NCI-H460 (cell line): ENCODE measurements at regions not wholly inside any gene's neighbourhood (a gene's known extent, or its start where the extent isn't known, plus 50 kb on each side); places are given as distances from the start of the nearest gene placed in this dataset.

ENCODE experiments used
- DNase-seq: peaks from one replicate; pipeline ENCODE4 v3.0.0-alpha.2; 2016; ENCODE audit warnings: low read depth; ENCODE audit errors: extremely low read depth

DNA sequence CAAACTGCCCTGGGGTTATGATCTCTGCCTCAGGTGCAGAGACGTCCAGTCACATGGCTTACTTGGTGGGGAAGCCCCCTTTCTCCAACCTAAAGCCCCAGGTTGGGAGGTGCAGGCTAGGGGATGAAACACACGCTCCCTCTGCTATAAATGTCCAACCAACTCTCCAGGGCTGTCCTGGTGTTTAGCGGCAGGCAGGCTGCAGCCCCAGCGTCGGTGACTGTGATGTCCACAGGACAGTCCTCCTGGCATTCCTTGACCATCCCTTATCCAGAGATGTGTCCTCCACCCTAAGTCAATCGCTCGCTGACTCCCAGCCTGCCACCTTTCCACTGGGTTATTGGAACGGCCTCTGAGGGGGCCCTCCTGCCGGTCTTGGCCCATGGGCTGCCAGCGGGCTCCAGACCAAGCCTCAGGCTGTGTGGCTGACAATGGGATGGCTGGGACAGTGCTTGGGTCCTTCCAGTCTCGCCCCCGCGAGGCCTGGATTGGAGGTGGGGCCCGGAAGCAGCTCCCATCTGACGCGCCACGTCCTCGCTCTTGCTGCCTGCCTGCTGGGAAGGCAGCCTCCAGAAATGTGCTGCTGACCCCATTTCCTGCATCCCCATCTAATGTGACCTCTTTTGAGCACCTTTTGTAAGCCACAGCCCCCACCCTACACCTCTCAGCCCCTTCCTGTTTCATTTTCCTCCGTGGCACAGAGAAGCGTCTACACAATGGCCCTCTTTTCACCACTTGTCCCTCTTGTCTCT lies 60.8 kb upstream of the ADRA2C start:
- DNase-seq: no peak

DNA sequence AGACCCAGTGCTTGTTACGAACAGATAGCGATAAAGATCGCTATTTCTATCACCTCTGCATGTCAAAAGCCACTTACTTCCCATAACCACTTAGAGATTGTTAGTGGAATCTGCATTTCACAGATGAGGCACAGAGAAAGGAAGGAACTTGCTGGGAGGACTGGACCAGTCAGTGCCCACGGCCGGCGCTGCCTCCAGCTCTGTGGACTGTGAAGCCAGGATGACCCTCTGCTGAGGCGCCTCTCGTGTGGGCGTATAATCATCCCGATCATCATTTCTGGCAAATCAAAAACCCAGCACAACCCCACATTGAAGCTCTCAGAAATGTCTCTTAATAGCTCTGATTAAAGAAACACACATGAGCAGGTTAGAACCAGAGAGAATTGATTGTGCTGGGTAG lies 61.5 kb upstream of the ADRA2C start:
- DNase-seq: no peak

DNA sequence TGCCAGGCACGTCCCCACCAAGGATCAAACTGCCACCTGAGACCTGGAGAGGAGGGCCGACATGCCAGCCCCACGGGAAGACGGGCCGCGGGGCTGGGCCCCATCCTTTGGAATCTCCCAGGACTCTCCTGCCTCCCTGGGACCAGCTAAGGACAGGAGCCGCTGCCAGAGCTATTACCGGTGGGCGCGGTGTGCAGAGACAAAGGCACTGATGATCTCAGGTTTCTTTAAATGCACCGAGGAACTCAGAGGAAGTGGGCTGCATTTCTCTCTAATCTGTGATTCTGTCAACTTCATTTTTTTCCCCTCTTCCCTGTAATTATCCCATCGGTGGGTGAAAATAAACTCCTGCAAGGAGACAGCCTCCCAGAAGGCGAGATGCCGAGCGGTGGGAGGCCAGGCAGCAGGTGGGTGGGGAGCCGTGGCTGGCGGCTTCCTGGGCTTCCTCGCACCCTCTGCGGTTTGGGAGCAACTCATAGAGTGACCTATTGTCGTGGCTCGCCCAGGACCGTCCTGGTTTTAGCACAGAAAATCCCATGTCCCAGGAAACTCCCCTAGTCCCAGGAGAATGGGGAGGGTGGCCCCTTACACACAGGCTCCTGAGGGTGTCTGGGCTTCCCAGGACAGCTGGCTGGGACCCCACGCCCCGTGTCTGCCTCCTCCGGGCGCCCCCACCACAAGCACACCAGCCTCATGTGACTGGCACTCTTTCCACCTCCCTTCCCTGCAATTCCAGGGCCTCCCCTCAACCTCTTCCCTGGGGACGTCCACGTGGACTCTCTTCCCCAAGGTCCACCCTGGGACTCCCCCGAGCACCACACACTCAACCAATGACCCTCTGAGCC lies 62.3 kb upstream of the ADRA2C start:
- no peak for DNase-seq

DNA sequence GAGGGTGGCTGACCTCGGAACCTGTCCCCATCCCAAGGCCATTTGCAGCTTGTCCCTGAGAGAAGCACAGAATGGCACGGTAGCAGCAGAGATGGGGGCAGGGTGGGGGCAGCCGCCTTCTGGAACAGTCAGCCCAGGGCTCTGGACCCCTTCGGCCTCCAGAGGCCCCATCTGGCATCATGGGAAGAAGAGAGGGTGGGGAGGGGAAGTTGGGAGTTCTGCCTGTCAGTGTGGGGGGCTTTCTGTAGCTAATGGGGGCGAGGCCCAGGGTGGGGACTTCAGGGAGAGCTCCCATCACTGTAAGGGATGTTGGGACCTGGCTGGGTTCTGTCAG lies 62.9 kb upstream of the ADRA2C start:
- DNase-seq: no peak

DNA sequence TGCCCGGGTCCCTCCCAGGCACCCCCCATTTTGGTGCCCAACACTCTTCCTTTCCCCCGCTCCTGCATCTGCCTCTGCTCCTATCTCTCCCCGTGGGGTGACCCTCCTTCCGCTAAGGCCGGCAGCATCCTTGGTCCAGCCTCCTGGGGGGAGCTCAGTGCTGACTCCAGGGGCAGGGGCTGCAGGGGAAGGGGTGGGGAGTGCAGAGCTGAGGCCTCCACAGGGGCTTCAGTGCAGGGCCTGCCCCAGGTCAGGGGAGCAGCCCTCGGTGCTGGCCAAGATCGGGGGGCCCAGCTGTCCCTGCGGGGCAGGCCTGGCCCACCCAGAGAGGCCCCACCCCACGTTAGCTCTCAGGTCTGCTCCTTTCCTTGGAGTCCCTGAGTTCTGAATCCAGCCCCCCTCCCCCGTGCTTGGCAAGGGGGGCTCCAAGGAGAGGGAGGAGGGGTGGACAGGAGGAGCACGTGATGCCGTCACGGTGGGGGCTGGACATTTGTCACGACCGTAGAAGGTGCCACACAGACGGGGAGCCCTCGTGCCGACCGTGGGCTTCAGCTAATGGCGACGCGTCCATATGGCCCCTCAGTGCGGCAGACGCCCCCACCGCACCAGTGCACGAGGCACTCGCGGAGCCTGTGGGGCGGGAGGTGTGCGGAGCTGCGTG lies 63.5 kb upstream of the ADRA2C start:
- DNase-seq: no peak

DNA sequence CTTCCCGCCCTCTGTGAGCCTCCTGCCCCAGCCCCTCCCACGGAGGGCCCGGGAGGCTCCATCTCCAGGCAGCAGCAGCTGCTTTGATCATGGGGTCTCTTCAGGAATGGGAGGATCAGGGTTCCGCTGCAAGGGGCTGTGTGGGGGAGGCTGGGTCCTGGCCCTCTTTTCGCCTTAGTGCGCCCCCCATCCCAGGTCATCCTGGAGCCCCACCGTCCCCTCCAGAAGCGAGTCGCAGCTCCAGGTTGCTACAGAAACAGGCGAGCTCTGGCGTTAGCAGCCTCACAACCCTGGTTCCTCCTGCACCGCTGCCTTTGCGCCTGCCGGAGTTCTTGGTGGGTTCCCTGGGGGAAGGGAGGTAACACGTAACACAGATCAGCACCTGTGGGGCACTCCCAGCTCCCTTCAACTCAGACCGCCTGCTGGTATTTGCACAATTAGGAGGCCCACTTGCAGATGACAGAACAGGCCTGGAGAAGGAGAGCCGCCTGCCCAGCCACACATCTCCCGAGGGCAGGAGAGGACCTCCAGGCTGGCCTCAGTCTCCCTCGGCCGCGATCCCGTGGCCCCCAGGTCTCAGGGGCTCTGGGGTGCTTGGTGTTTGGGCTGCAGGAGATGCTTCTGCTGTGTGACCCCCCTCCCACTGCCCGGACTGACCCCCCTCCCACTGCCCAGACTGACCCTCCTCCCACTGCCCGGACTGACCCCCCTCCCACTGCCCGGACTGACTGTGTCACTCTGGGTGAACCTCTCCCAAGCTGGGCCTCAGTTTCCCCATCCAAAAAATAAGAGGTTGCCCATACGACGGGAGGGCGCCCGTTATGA lies 64.2 kb upstream of the ADRA2C start:
- DNase-seq: no peak

DNA sequence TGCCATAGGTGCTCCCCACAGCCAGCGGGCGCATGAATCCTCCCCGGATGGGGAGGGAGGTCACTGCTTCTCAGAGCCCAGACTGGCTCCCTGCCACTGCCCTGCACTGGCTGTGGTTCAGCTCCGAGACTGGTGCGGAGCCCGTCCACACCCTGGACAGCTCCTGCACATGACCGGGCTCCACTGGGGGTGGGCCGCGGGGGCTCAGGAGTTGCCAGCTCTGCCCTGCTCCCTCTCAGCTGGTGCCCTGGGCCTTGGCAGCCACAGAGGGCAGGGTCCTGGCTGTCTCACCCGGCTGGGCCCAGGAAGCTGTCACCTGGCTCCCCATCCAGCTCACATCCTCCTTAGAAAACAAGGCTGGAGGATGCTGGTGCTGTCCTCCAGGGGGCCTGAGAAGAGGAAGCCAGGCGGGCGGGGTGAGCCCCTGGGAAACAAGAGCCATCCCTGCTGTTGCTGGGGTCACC lies 64.9 kb upstream of the ADRA2C start:
- DNase-seq: no peak

DNA sequence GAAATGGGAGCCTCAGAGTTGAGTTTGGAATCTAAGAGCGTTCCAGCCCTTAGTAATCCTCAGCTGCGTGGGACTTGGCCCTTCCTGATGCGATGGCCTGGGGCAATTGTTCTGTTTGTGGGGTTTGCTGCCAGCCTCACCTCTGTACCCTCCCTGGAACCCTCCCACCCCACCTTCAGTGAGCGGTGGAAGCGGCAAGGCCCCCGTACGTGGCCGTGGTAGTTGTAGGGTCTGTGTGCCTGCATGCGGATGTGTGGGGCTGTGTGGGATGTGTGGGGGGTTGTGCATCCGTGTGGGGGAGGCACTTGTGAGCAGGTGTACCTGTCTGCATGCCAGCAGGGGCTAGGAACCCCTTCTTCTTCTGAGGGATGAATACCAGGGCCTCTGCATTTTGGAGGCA lies 65.4 kb upstream of the ADRA2C start:
- DNase-seq: no peak

DNA sequence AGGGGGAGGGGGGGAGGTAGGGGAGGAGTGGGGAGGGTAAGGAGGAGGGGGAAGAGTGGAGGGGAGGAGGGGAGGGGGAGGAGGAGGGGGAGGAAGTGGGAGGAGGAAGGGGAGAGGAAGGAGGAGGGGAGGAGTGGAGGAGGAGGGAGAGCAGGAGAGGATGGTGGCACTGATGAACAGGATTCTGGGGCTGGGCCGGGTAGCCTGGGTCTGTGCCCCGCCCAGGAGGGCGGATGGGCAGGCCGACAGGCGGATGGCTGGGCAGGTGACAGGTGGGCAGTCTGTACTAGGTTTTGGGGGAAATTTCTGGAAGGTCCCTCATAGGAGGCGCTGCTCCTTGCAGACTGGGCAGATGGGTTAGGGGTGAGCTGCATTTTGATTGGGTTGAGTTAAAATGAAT lies 66.0 kb upstream of the ADRA2C start:
- DNase-seq: no peak

DNA sequence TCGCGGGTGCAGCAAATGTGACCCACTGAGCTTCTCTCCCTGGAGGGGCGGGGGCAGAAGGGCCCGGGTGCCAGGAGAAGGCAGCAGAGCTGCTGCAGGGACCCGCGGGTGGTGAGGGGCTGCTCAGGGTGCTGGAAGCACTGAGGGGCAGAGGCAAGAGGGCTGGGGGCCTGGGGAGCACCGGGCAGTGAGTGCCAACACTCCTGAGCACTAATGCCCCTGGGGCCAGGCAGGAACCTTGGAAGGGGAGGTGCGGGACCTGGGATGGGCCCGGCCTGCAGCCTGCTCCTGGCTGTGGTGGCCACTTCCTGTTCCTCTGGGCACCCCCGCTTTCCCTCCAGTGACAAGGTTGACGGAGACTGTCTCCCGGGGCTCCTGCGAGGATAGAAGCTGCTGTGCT lies 66.5 kb upstream of the ADRA2C start:
- no peak for DNase-seq

DNA sequence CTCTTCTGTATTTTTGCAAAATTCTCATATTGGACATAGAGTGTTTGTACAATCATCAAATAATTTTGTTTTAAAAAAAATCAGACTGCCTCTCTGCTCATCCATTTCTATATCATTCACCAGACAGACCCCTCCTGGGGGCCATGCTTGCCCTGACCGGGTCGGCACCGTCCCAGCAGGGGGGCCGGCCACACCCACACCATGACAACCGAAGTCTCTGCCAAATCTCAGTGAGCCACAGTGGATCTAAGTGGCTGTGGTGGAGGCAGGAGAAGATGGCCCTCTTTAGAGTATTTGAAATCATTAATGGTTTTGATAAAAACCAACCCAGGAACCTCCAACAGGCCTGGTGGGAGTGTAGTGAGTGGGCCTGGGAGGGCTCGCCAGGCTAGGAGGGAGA lies 66.9 kb upstream of the ADRA2C start:
- DNase-seq: no peak

DNA sequence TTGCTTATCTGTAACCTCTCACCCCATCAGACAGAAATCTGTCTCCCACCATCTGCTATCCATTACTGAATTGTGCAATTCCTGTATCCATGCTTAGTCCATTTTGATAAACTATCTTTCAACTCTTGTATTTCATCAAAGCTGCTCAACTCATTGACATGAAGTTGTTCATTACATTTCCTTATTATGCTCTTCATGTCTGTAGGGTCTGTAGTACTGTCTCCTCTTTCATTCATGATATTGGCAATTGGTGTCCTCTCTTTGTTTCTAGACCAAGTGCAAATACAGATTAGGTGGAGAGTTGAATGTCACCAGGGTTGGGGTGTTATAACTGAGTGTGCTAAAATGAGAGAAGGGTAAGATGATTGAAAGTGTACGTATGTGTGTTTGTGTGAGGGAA lies 69.2 kb upstream of the ADRA2C start:
- DNase-seq: no peak

DNA sequence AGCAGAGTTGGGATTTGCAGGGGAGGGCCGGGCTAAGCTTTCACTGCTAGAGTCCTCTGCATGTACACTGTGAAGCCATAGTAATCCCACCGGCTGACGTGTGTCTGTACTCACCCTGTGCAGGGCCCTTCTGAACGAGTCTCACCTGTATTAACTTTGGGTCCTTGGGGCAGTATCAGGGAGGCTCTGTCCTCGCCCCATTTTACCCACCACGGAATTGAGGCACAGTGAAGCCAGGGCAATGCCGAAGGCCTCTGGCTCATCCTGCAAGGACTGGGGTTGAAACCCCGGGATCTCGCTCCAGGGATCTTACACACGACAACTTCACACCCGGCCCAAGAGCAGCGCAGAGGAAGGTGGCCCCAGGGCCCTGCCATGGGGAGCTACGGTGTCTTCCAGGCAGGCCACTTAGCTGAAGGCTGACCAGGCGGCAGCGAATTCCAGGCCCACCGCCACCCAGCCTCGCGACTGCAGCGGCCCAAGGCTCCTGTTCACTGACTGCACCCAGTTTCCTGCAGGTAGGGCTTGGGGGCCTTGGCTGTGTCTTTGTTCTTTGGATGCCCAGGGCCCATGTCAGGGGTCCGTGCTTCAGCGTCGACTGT lies 75.5 kb upstream of the ADRA2C start:
- DNase-seq: no peak

DNA sequence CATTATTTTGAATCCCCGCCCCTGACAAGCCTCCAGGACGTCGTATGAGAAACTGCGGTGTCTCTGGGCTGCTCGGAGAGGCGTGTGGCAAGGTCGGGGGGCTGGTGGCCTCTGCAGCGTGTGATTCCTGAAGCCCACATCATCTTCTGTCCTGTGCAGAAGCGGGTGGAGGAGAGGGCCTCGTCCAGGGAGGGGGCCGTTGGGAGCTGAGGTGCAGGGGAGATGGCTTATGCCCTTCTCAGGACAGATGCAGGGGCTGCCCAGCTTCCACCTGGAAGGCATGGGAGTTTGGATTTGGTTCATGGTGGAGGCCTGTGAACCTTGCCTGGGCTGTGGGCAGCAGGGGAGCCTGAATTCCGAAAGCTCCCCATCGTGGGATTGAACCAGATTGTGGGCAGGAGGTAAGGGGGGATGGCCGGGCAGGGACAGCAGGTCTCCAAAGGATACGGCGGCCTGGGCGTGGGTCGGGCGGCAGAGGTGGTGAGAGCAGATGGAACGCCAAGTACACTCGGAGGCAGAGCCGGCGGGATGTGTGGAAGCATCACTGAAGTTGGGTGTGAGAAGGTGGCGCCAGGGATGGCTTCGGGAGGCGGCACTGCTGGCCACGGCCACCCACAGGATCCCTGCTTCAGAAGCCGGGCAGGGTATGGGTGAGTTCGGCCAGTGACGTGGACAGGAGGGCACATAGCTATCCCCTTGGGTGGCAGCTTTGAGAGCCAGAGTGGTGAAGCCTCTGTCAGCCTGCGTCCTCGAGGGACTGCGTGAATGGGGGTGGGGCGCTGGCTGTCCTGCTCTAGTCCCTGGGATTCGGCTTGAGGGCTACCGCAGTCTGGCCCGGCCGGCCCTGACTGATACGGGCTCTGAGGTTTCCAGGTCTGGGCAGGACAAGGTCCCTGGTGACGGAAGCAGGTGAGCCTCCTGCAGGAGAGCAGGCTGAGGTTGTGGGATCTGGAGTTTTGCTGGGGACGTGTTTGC lies 76.3 kb upstream of the ADRA2C start:
- no peak for DNase-seq

DNA sequence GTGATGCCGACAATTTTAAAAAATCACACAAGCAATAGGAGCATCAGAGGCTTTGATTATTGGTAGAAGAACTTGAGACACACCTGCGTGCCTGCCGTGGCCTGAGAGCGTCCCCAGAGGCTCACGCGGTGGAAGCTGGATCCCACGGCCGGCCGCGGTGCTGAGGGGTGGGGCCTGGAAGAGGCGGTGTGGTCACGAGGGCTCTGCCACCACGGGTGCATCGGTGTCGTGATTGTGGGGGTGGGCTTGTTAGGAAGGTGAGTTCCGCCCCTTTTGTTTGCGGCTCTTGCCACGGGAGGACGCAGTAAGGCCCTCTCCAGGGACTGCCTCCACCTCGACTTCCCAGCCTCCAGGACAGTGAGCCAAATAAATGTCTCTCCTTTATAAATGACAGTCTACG lies 77.2 kb upstream of the ADRA2C start:
- DNase-seq: no peak

DNA sequence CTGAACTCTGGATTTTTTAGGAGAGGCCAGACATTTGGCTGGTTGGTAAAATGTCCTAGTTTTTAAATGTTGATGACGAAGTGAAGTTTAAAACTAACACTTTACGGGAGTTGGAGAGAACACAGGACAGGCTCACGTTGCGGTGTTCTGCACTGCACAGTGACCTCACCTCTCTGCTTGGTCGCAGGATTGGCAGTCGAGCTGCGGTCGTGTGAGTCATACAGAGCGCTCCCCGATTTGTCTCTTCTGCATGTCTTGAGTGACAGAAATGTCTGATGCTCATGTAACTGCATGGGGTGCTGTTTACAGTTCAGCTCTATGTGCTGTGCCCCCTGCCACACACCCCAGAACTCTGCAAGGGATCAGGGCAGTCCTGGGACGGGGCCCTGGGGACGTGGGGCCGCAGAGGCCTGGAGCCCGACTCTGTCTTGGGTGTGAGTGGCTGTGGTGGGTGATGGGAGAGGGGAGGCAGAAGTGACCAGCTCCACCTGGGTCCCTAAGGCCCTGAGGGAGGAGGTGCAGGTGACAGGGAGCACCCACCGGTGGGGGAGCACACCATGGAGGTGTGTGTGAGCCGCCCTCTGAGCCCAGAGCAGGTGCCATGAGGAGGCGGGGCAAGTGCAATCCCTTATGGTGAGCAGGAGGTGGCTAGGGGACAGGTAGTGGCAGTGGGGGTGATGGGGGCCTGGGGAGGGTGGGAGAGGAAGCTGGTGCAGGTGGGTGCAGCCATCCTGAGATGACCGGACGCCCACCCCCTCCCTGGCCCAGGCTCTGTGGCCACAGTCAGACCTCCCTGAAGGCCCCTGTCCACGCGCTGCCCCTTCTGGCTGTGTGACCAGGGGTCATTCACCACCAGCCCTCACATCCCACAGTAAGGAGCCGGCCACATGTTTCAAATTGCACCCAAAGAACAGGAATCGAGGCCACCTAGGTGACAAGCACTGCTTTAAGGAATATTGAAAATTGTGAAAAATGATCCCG lies 77.9 kb upstream of the ADRA2C start:
- no peak for DNase-seq

DNA sequence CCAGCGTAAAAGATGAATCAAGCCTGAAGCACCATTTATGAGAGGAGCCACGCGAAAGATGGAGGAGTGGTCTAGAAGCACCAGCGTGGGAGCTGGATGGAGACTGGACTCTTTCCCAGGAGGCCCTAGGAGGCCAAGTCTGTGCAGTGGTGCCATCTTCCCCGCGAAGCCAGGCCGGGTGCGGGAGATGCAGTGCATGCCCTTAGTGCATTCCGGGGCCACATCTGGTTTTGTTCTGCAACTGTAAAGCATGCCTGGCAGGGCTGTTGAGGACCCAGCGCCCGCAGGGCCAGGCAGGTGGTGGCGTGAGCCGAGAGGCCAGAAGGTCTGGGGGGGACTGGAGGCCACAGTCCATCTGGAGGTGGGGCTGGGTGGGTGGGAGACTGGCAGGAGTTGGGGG lies 78.6 kb upstream of the ADRA2C start:
- DNase-seq: no peak

DNA sequence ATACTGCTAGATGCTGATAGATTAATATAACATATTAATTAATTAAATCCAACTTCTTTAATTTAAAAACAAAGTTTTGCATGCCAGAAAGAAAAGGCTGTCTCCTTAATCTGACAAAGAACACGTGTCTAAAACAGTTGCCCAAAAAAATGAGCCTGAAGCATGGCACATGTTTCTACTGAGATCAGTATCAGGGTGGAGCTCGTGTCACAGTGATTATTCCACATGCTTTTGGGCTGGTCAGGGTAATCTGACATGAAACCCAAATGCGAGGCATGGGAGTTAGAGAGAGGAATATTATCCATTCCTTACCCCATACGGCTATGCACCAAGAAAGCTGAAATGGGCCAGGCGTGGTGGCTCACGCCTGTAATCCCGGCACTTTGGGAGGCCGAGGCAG lies 79.4 kb upstream of the ADRA2C start:
- DNase-seq: no peak
